ENCODE measurements at regions not wholly inside any gene's neighbourhood (a gene's known extent, or its start where the extent isn't known, plus 50 kb on each side); places are given as distances from the start of the nearest gene placed in this dataset.

DNA sequence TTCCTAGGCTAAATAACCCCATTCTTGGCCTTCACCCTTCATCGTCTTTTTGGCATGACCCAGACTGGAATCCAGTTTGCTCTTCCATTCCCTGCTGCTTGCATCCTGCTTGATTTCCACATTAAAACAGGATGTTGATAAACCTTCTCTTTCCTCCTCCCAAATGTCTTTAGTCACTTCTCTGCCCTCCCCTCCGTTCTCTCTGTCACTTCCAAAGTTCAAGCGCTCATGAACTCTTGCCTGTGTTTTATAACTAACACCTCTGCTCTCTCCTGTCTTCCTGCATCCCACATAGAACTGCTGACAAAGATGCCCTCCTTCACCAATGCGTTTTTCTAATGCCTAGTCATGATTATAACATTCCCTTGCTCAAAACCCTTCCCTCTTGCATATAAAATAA, 65.6 kb upstream of the SLC44A3 start:
- TF ChIP-seq, protein P1, sequence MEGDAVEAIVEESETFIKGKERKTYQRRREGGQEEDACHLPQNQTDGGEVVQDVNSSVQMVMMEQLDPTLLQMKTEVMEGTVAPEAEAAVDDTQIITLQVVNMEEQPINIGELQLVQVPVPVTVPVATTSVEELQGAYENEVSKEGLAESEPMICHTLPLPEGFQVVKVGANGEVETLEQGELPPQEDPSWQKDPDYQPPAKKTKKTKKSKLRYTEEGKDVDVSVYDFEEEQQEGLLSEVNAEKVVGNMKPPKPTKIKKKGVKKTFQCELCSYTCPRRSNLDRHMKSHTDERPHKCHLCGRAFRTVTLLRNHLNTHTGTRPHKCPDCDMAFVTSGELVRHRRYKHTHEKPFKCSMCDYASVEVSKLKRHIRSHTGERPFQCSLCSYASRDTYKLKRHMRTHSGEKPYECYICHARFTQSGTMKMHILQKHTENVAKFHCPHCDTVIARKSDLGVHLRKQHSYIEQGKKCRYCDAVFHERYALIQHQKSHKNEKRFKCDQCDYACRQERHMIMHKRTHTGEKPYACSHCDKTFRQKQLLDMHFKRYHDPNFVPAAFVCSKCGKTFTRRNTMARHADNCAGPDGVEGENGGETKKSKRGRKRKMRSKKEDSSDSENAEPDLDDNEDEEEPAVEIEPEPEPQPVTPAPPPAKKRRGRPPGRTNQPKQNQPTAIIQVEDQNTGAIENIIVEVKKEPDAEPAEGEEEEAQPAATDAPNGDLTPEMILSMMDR (IDR thresholded peaks at IDR 0.05) = no peak
- TF ChIP-seq POLR2AphosphoS5 (IDR thresholded peaks at IDR 0.05) = no peak
